ENCODE measurements at regions not wholly inside any gene's neighbourhood (a gene's known extent, or its start where the extent isn't known, plus 50 kb on each side); places are given as distances from the start of the nearest gene placed in this dataset.

DNA sequence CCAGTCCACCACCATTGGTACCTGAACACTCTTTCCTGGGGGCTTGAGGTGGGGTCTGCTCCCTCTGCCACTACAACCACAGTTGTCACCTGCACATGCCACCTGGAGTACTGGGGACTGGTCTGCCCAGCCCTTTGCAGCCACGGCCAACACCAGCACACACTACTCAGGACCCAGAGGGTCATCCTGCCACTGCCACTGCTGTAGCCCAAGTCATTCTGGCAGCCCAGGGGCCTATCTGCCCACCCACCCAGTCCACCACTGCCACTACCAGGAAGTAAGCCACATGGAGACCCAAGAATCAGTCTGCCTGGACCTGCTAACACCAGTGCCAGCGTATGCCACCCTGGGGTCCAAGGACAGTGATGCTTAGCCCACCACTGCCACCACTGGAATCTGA is 302.4 kb upstream of the TRPC7 start:
- no peaks in the 10 kb centered on the region for H3K36me3 ChIP-seq (replicated peaks; ENCODE audit: control insufficient read depth, insufficient read depth, low read length)
- DNase-seq = no peak
- no peaks in the 10 kb centered on the region for H3K27me3 ChIP-seq (ENCODE audit: control insufficient read depth, insufficient read depth, low read length)
- H3K4me3 ChIP-seq (ENCODE audit: insufficient read depth, low read depth, low read length) = no peak overlapping the region

DNA sequence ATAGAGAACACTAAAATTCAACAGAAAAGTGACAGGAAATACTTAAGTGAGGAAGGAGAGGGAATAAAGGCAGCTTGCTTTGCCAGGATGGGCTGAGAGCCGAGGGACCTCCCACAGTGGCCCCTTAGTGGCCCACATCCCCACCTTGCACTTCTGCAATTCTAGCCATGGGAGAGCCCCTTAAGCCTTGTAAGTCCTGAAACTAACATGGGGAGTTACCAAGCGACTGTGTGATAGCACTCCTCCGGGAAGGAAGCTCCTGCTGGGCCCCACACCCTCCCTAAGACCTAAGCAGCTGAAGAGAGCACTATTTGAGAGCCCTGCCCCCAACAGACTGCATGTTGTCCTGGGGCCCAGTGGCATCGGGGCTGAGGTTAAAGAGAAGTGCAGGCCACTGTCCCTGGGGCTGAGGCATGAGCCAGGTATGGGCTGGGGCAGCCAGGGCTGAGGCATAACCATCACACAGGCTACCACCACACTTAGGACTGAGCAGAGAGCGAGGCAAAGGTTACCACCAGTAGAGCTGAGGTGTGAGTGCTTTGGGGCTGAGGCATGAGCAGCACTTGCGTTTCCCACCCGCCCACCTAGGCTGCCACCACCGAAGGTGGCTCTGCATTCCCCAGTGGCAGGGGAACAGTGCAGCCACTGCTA is 301.8 kb upstream of the TRPC7 start:
- H3K4me3 ChIP-seq (ENCODE audit: insufficient read depth, low read depth, low read length) = no peak overlapping the region
- DNase-seq = no peak
- no peaks in the 10 kb centered on the region for H3K27me3 ChIP-seq (ENCODE audit: control insufficient read depth, insufficient read depth, low read length)
- no peaks in the 10 kb centered on the region for H3K36me3 ChIP-seq (replicated peaks; ENCODE audit: control insufficient read depth, insufficient read depth, low read length)

DNA sequence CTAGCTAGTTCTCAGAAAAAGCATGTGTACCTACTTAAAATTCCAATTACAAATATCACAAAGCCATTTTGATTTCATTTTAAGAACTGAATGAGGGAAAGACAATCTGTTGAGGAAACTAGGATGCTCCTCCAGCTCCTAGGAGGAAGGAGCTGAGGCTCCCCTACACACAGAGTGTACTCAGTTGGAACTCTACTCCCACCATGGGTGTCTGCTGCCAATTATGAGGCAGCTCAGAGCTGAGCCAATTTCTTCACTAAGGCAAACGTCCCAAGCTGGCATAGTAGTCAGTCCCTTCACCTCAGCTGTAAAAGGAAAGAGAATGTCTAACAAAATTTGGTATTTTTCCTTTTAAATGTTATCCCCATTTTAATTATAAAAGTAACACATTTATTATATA is 300.0 kb upstream of the TRPC7 start:
- no peaks in the 10 kb centered on the region for H3K27me3 ChIP-seq (ENCODE audit: control insufficient read depth, insufficient read depth, low read length)

DNA sequence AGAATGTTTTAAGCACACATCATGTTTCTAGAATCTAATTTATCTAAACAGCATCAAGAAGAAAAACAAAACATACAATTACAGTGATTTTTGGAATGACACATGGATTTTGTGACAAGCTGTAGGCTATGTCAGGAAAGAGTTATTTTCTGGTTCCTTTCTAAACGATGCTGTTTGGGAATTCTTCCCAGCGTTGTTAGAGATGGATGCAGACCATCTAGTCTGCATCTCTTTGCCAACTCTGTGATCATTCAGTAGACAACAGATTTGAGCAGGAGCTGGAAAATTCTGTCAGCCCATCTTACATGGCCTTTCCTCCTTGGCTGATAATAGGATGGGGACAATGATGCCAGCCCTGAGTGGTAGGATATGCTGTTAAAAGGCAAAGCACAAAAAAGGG is 295.7 kb upstream of the TRPC7 start:
- no peaks in the 10 kb centered on the region for H3K36me3 ChIP-seq (replicated peaks; ENCODE audit: control insufficient read depth, insufficient read depth, low read length)
- no peak for DNase-seq
- no peak overlapping the region for H3K4me3 ChIP-seq (ENCODE audit: insufficient read depth, low read depth, low read length)
- H3K27me3 ChIP-seq (ENCODE audit: control insufficient read depth, insufficient read depth, low read length) = no peaks in the 10 kb centered on the region

More for the DNA sequence above, 300.0 kb upstream of the TRPC7 start:
- Histone ChIP-seq H3K4me3 (ENCODE audit: insufficient read depth, low read depth, low read length) (no peak overlapping the region), H3K36me3 (replicated peaks; ENCODE audit: control insufficient read depth, insufficient read depth, low read length) (no peaks in the 10 kb centered on the region)
- DNase-seq = no peak

DNA sequence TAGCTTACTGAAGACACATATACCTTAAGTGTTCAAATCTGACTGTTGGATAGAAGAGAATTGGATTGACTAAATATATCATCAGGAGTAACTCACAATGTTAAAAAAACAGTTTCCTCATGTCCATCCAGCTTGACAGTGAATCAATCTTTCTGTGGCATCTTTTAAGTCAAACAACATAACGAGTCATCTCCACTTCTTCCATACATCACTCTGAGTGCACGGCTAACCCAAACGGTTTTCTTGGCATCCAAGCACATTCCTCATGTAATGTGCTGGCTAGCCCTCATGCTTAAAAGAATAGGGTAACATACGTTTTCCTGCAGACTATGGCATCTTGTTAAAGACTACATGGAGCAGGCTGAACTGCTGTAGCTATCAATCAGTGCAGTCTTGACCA is 291.5 kb upstream of the TRPC7 start:
- Histone ChIP-seq H3K4me3 (ENCODE audit: insufficient read depth, low read depth, low read length) (no peak overlapping the region), H3K36me3 (replicated peaks; ENCODE audit: control insufficient read depth, insufficient read depth, low read length) (no peaks in the 10 kb centered on the region)
- DNase-seq = no peak

DNA sequence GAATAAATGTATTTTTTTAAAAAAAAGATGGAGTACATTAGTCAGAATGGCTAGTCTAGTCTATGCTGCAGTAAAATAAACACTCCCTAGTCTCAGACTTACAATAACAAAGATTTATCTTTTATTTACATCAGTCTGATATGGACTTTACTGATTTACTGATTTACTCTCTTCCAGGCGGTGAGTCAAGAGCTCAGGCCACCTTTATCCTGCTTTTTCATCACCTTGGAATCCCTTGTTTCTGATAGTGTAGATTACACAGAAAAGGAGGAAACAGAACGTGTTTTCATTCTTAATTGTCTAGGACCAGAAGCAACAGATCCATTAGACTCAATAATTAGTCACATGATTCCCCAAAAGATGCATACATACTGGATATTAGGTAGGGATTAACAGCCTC is 290.1 kb upstream of the TRPC7 start:
- Histone ChIP-seq H3K27me3 (ENCODE audit: control insufficient read depth, insufficient read depth, low read length) (no peaks in the 10 kb centered on the region), H3K36me3 (replicated peaks; ENCODE audit: control insufficient read depth, insufficient read depth, low read length) (no peaks in the 10 kb centered on the region), H3K4me3 (ENCODE audit: insufficient read depth, low read depth, low read length) (no peak overlapping the region)
- no peak for DNase-seq

More for the DNA sequence above, 291.5 kb upstream of the TRPC7 start:
- no peaks in the 10 kb centered on the region for H3K27me3 ChIP-seq (ENCODE audit: control insufficient read depth, insufficient read depth, low read length)

DNA sequence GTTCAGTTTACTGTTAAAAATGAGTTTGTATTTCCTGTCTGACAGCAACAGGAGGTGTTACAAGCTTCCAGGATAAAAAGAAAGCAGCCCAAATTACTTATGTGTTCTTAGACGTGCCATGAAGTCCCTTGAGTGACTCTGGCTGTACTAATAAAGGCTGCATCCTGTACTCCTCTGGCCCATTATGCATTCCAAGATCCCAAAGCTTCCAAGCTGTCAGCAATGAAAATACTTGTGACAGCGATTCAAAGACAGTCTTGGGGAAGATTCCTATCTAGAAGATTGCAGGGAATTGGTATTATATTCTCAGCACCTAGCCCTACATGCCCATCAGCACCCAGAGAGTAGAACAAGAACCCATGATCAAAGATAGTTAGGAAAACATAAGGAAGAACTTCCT is 281.6 kb upstream of the TRPC7 start:
- no peak overlapping the region for H3K4me3 ChIP-seq (ENCODE audit: insufficient read depth, low read depth, low read length)
- no peaks in the 10 kb centered on the region for H3K36me3 ChIP-seq (replicated peaks; ENCODE audit: control insufficient read depth, insufficient read depth, low read length)
- no peaks in the 10 kb centered on the region for H3K27me3 ChIP-seq (ENCODE audit: control insufficient read depth, insufficient read depth, low read length)
- DNase-seq = no peak

DNA sequence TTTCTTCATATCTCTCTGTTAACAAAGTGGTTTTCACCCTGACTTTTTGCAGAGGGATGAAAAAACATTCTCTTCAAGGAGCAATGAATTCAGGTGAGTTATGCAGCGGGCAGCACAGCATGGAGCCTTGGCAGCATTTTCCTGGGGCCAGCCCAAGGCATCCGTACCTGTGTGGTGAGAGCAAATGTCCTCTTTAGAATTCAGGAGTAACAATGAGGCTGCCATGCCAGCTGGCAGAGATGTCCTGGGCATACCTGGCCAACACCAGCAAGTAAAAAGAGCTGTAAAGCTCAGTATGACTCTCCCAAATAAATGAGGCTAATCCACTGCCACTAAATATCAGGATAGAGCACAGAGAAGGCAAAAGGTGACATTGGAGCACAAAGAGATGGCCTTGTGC is 277.6 kb upstream of the TRPC7 start:
- Histone ChIP-seq H3K27me3 (ENCODE audit: control insufficient read depth, insufficient read depth, low read length) (no peaks in the 10 kb centered on the region), H3K4me3 (ENCODE audit: insufficient read depth, low read depth, low read length) (no peak overlapping the region), H3K36me3 (replicated peaks; ENCODE audit: control insufficient read depth, insufficient read depth, low read length) (no peaks in the 10 kb centered on the region)
- DNase-seq = no peak

DNA sequence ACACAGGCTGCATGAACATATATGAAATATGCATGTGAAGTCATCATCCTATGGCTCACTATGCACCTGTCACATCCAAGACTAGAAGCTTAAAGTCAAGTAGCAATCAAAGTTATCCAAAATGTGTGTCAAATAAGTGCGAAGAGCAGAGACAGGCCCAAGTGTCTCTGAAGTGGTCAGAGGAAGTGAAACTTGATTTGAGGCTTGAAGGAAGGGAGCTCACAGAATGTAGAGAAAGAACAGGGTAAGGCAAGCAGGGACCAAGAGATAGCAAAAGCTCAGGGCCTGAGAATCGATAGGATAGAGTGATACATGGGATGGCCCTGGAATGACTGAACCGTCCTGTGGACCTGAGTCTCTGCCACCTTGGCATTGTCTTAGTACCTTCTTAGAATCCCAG is 274.3 kb upstream of the TRPC7 start:
- DNase-seq = no peak
- Histone ChIP-seq H3K36me3 (replicated peaks; ENCODE audit: control insufficient read depth, insufficient read depth, low read length) (no peaks in the 10 kb centered on the region), H3K27me3 (ENCODE audit: control insufficient read depth, insufficient read depth, low read length) (no peaks in the 10 kb centered on the region), H3K4me3 (ENCODE audit: insufficient read depth, low read depth, low read length) (no peak overlapping the region)

DNA sequence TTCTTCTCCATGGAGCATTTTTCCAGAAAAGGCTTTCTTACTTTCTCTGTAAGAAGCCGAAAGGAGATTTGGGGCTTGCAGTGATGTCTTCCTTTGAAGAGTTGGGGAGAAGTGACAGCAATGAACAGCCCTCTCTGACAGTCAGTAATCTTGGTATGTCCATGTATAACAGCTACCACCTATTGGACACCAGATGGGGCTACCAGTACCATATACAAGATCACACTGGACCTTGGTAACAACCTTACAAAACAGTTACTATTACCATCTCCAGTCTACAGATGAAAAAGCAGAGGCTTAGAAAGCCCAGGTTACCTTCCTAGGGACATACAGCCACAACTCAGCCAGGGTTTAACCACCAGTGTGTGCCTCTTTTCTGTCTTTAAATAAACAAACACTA is 272.7 kb upstream of the TRPC7 start:
- no peaks in the 10 kb centered on the region for H3K36me3 ChIP-seq (replicated peaks; ENCODE audit: control insufficient read depth, insufficient read depth, low read length)
- no peaks in the 10 kb centered on the region for H3K27me3 ChIP-seq (ENCODE audit: control insufficient read depth, insufficient read depth, low read length)
- no peak for DNase-seq
- H3K4me3 ChIP-seq (ENCODE audit: insufficient read depth, low read depth, low read length) = no peak overlapping the region

DNA sequence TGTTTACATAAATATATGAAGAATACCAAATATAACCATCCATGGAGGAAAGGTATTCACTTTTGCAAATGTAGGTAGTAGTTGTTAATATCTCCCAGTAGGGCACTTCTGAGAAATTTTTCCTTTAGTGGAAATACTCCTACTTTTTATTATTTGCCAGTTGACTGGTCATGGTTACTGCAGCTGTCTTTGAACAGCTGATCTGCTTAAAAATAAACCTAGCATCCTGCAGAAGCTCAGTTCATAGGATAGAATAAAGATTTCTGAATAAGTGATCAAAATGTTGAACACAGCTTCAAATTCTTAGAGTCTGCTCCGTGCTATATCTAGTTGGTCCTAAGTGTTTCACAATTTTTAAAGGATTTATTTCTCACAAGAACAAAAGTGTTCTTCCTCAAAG is 270.7 kb upstream of the TRPC7 start:
- Histone ChIP-seq H3K36me3 (replicated peaks; ENCODE audit: control insufficient read depth, insufficient read depth, low read length) (no peaks in the 10 kb centered on the region), H3K4me3 (ENCODE audit: insufficient read depth, low read depth, low read length) (no peak overlapping the region), H3K27me3 (ENCODE audit: control insufficient read depth, insufficient read depth, low read length) (no peaks in the 10 kb centered on the region)
- DNase-seq = no peak

DNA sequence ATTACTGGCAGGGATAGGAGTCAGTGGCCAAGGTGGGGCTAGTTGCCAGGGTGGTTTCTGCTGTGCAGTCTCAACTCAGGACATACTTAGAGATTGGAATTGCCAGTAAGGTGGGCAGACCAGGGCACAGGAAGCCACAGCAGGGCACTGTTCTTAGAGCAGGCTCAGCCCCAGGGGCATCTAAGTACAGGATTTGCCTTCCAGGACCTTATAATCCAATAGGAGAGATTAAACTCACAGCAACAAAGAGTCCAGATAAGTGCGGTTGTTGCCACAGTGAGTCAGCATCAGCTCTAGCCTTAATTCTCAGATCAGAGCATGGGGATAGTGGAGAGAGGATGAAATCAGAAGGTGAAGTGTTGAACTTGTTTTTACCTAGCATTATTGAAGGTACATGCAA is 265.8 kb upstream of the TRPC7 start:
- H3K36me3 ChIP-seq (replicated peaks; ENCODE audit: control insufficient read depth, insufficient read depth, low read length) = no peaks in the 10 kb centered on the region
- no peak for DNase-seq
- H3K4me3 ChIP-seq (ENCODE audit: insufficient read depth, low read depth, low read length) = no peak overlapping the region
- no peaks in the 10 kb centered on the region for H3K27me3 ChIP-seq (ENCODE audit: control insufficient read depth, insufficient read depth, low read length)

DNA sequence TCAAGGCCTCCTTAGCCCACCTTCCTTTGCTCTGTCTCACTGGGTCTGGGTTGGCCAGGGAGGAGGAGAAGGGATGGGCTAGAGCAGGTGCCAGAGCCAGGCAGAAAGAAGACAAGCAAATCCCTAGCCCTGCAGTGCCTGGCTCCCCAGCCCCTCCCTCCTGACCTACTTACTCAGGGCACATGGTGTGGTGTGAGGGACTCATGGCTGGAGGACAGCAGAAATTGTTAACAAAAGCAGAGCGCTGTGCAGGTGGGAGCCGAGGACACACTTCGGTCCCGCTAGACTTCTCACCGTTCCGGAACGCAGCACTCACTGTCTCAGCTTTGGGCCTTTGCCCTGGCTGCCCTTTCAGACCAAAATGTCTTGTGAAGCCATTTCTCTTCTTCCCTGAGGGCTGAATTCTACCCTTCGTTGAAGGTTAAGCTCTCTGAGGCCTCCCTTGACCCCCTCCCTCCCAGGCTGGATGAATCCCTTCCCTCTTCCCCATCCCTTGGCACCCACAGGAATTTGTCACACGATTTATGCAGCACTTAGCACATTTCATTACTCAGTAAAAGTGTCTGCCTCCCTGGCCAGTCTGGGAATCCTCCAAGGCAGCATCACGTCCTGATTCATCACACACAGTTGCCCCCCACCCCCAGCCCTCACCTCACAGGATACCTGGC is 263.9 kb upstream of the TRPC7 start:
- H3K36me3 ChIP-seq (replicated peaks; ENCODE audit: control insufficient read depth, insufficient read depth, low read length) = no peaks in the 10 kb centered on the region
- no peaks in the 10 kb centered on the region for H3K27me3 ChIP-seq (ENCODE audit: control insufficient read depth, insufficient read depth, low read length)
- no peak for DNase-seq
- no peak overlapping the region for H3K4me3 ChIP-seq (ENCODE audit: insufficient read depth, low read depth, low read length)

DNA sequence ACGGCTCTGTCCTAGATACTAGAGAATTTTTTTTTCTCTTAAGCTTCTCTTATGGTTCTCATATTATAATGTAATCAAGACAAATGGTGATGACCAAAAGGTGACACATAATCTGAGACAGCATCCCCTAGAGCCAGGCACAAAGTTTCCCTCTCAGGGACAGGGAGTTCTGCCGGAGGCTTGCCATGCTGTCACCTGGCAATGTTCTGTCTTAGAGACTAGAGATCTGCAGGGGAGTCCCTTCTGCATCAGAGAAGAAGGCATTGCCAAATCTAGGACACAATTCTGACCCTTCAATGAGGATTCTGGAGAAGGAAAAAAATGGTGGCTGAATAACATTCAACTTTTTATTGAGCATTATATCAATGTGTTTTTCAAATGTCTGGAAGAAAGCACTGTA is 261.2 kb upstream of the TRPC7 start:
- Histone ChIP-seq H3K36me3 (replicated peaks; ENCODE audit: control insufficient read depth, insufficient read depth, low read length) (no peaks in the 10 kb centered on the region), H3K4me3 (ENCODE audit: insufficient read depth, low read depth, low read length) (no peak overlapping the region), H3K27me3 (ENCODE audit: control insufficient read depth, insufficient read depth, low read length) (no peaks in the 10 kb centered on the region)
- DNase-seq = no peak

DNA sequence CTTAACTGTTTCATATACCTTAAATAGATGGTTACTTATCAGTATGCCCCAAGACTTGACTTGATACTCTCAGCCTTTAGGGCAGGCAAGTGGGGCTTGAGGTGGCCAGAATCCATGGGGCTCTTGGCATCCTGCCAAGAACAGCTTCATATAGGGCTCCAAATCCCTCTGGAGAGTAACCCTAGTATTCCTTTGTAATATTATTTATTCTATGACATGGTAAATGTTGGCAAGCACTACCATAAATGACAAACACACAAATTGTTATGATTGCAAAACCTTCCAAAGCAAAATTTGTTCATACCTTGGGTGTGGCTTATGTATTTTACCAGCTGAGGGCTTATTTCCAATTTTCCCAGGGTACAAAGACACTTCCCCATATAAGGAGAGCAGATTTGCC is 257.4 kb upstream of the TRPC7 start:
- H3K27me3 ChIP-seq (ENCODE audit: control insufficient read depth, insufficient read depth, low read length) = no peaks in the 10 kb centered on the region
- no peak overlapping the region for H3K4me3 ChIP-seq (ENCODE audit: insufficient read depth, low read depth, low read length)
- no peak for DNase-seq
- H3K36me3 ChIP-seq (replicated peaks; ENCODE audit: control insufficient read depth, insufficient read depth, low read length) = no peaks in the 10 kb centered on the region

DNA sequence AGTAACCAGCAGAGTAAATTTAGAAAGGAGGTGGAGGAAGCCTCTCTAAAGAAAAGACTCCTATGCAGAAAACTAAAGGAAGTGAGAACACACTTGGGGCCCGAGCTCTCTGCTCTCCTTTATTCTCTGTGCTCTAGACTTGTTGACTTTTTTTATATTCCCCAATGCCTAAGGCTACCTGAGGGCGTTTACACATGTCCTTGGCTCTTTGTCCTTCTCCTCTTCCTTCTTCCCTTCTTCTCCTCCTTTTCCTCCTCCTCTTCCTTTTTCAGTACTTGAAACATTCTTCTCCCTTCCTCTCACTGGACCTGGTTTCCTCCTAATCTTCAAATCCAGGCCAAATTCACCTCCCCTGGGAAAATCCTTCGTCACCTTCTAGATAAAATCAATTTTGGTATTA is 256.4 kb upstream of the TRPC7 start:
- H3K36me3 ChIP-seq (replicated peaks; ENCODE audit: control insufficient read depth, insufficient read depth, low read length) = no peaks in the 10 kb centered on the region
- no peaks in the 10 kb centered on the region for H3K27me3 ChIP-seq (ENCODE audit: control insufficient read depth, insufficient read depth, low read length)
- H3K4me3 ChIP-seq (ENCODE audit: insufficient read depth, low read depth, low read length) = no peak overlapping the region
- DNase-seq = no peak

Data from H7 (cell line).